NCI-H82 (cell line): ENCODE measurements at regions not wholly inside any gene's neighbourhood (a gene's known extent, or its start where the extent isn't known, plus 50 kb on each side); places are given as distances from the start of the nearest gene placed in this dataset.

Experiments
- DNase-seq: peaks from one replicate; lab custom pipeline; 2025; lab: John Stamatoyannopoulos, UW

DNA sequence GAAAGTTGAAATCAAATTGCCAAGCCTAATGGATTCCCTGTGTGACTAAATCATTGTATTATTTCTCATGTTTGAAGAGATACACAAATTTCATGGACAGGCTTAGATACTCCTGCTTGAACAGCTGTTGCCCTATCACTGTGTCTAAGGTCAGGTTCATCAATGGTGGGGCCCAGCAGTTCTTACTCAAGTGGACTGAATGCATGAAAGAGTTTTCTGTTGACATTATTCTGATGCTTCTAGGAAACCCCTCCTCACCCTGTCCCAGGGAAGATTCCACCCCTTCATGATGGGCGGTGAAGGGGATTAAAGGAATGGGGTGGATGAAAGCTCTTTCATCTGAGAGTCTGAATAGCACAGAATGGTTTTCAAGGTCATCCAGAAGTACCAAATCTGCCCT, 148.8 kb downstream of the INO80D start:
- no peak for DNase-seq

GRCh38 chr2:205936446-205936845, 149.5 kb downstream of the INO80D start:
- no peak for DNase-seq

DNA sequence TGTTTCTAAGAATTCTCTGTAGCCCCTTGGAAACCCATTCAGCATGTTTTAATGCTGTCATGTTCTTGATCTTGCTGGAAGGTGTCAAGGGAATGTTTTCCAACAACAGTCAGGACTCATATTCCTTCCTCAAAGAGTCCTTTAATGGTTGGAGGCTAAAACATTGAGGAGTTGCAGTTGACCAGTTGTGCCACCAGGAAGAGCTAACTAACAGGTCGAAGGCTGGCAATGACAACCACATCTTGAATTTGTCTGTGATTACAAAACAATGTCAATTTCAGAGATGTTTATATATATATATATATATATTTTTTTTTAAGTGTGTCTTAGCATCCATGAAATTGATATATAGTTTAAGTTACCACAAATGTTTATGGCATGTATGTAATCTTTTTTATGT, 151.5 kb downstream of the INO80D start:
- DNase-seq: peak; percentile 24

- DNase-seq: no peak
Observed at GRCh38 chr2:205932861-205933260, 153.1 kb downstream of the INO80D start.

- no peak for DNase-seq
Observed at GRCh38 chr2:205931388-205931787, 154.6 kb downstream of the INO80D start.

DNA sequence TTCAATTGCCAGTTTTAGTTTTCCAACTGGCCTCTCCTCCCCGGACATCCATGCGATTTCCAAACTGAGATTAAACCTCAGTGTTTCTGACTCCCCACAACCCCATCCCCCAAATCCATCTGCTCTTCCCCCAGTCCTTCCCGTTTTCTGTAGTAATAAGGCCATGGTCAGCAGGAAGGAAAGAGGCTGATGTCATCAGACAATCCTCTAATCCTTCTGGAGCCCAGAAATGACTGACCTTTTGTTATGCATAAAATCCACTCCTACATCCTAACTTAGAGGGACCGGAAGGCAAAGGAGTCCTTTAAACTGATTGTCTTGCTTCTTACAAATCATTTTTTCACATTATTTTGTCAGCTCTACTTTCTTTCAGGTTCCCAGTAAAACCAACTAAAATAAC, 155.8 kb downstream of the INO80D start:
- peak; percentile 67 for DNase-seq

DNA sequence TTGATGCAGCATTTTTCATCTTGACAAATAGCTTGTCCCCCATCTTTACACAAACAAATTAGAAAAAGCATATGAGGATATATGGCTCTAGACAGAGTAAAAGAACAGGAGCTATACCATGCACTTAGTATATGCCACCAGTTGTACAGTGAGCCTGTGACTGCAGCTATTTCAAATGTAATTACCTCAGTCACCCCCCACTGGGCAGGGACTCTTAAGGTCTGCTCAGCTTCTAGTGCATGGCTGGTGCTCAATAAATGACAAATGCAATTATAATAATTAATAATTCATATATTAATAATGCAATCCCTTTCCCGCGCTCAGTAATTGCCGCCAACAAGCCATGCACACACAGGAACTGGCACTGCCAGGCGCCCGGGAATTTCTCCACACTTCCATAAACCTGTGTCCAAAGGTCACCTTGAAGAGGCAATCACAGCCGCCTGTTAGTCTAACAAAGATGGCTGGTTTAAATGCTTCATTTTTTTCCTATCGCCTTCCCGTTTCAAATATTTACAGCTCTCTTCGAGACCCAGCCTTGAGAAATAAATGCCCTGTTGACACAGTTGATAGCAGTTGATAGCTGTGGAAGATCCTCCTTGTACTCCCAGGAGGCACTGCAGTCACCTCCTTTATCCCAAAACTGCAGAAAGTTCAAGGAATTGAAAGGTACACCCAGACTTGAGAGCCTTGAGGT, 156.6 kb downstream of the INO80D start:
- no peak for DNase-seq

GRCh38 chr2:205925373-205926337, 160.3 kb downstream of the INO80D start:
- peak; percentile 82 for DNase-seq

DNA sequence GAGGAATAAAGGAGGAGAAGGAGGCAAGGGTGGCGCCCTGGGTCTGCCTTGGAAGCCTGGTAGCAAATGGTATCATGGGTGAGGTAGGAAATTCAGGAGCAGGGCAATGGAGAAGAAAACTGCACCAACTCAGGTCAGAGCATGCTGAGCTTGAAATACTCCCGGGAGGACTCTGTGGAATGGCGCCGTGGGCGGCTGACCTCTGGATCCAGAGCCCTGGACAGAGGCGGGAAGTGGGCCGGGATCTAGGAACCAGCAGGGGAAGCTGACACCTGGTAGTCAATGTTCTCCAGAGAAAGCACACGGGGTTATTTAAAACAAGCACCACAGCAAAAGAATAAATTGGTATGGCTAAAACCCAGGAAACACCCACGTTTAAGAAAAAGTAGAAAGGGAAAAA, 161.3 kb downstream of the INO80D start:
- DNase-seq: no peak

- DNase-seq: no peak
Observed at GRCh38 chr2:205915130-205915524, 170.8 kb downstream of the INO80D start.

- no peak for DNase-seq
Observed at GRCh38 chr2:205914213-205915129, 171.5 kb downstream of the INO80D start.

DNA sequence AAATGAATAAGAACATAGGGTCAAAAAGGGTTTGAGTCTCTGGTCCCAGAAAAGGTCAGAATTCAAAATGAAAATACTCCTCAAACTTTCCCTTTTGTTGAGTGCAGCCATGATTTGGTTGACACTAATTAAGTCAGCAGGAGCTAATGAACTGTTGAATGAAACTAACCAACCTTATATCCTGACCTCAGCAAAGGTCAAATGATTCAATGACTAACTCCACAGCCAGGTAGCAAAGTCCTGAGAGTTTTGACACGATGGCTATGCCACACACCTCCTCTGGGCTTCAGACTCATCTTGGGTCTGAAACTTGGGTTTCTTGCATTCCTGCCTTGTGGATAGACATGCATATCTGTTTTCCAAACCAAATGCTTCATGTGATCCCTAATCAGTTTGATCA, 172.3 kb downstream of the INO80D start:
- no peak for DNase-seq

- peak; percentile 83 for DNase-seq
Observed at GRCh38 chr2:205911306-205911705, 174.7 kb downstream of the INO80D start.

DNA sequence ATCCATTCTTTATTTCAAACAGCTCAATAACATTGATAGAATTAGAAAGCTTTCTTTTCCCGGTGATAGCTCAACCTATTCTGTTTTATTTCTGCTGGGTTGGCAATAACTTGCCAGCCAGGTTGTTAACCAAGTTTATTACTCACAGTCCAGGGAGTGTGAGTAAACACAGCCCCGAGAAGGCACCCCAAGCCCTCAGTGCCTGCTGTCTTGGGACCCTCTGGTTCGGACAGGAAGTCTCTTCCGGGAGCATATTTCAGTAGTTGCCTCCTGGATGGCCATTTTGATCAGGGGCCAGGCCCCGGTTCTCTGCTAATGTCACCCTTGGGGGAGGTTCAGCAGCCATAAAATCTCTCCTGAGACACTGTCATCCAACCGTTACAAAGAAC, 176.8 kb downstream of the INO80D start:
- DNase-seq: no peak

GRCh38 chr2:205908212-205909183, 177.5 kb downstream of the INO80D start:
- DNase-seq: no peak

DNA sequence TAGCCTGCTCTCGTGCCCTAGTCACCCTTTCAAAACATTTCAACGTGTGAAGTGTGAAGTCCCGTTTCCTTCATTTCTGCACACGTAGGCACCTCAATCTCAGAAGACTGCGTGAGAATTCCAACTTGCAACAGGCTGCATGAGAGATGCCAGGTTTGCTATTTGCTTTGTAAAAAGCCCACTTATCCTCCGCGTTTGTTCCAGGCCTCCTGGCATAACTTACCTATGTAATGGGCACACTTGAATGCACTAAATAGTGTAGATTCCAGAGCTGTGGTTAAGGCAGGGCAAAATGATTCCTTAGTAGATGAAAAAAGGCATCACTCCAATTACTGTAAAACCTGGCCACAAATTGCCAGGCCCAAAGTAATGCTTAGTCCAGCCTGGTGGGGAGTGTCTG, 179.6 kb downstream of the INO80D start:
- DNase-seq: no peak

DNA sequence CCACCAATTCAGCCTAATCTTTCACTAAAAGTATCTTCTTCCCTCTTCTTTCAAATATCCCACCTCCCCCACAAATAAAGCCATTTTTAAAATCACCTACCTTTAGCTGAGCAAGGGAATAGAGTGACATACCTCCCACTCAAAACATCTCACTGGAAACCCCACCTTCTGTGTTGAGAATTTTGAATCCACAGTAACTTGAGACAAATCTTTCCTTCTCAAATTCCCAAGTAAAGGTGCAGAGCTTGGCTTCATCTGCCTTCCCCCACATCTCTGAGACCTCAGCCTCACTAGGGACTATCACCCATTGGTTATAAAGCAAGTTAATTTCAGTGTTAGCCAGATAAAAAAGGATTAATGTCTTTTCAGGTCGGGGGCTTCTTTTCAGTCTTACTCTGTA, 180.4 kb downstream of the INO80D start:
- DNase-seq: no peak

- DNase-seq: no peak
Observed at GRCh38 chr2:205904873-205905272, 181.1 kb downstream of the INO80D start.

- DNase-seq: peak; percentile 74
Observed at GRCh38 chr2:205903549-205904129, 182.3 kb downstream of the INO80D start.

GRCh38 chr2:205902900-205903237, 183.1 kb downstream of the INO80D start:
- no peak for DNase-seq
